ENCODE measurements at regions not wholly inside any gene's neighbourhood (a gene's known extent, or its start where the extent isn't known, plus 50 kb on each side); places are given as distances from the start of the nearest gene placed in this dataset.
A peak's percentile ranks its signal among the peaks of the same experiment; 100 is the strongest.
"Not testable (repeated sequence)": the region's sequence is repeated elsewhere in the genome, so short reads cannot be mapped to it uniquely, and the experiment has no call there.

GRCh38 chrX:63281465-63281864 is 69.7 kb downstream of the SPIN4 start:
- Histone ChIP-seq H3K36me3 (no peaks in the 10 kb centered on the region), H3K4me1 (no peaks in the 10 kb centered on the region), H3K27ac (no peak overlapping the region), H3K27me3 (no peaks in the 10 kb centered on the region), H3K9me3 (no peaks in the 10 kb centered on the region), H3K4me3 (no peak overlapping the region)
- 73 to 81% methylated on average over 3 to 6 of the region's 6 CpGs for WGBS, 2 donors
- ATAC-seq (ENCODE audit: low FRiP score in 2 of 2): no peak
- no peak for DNase-seq
- no peak for TF ChIP-seq POLR2A (IDR thresholded peaks at IDR 0.05)

- H3K36me3 ChIP-seq; H3K27ac ChIP-seq; H3K9me3 ChIP-seq; H3K27me3 ChIP-seq; H3K4me3 ChIP-seq; ATAC-seq (ENCODE audit: low FRiP score in 2 of 2); H3K4me1 ChIP-seq; DNase-seq: not testable (repeated sequence)
- 84 to 100% methylated on average over 2 to 3 of the region's 3 CpGs for WGBS, 2 donors
Observed at GRCh38 chrX:63277394-63277793, 73.7 kb downstream of the SPIN4 start.

DNA sequence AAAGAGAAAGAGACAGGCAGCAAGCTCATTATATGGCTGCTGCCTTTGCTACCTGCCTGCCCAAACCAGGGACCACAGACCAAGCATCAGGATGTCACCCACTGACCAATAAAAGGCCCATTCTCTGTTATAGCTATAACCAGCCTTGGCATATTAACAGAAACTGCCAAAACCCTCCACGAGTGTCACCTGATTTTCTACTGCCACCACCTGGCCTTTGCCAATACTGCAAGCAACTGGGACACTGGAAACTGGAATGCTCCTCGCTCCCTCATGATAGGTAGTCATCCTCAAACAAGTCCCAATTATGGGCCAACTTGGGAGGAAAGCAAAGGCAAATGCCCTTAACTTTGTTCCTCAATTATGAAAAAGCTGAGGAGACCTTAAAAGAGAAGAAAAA is 76.0 kb downstream of the SPIN4 start:
- H3K4me3 ChIP-seq: no peak overlapping the region
- H3K27ac ChIP-seq: no peak overlapping the region
- no peaks in the 10 kb centered on the region for H3K36me3 ChIP-seq
- no peaks in the 10 kb centered on the region for H3K27me3 ChIP-seq
- H3K9me3 ChIP-seq: no peaks in the 10 kb centered on the region
- WGBS, 2 donors: 32 to 100% methylated on average over 1 to 2 of the region's 2 CpGs
- DNase-seq (no peak), ATAC-seq (ENCODE audit: low FRiP score in 2 of 2) (peak in 1 of 2 donors; percentile 50)
- no peaks in the 10 kb centered on the region for H3K4me1 ChIP-seq
- TF ChIP-seq CTCF (IDR thresholded peaks at IDR 0.05): peak in 3 of 6 experiments; percentile 33 to 54 (median 34)
- no peak for TF ChIP-seq EP300 (IDR thresholded peaks at IDR 0.05)

- Histone ChIP-seq H3K36me3 (no peaks in the 10 kb centered on the region), H3K27me3 (no peaks in the 10 kb centered on the region), H3K9me3 (no peaks in the 10 kb centered on the region), H3K4me3 (no peak overlapping the region), H3K4me1 (no peaks in the 10 kb centered on the region), H3K27ac (no peak overlapping the region)
- DNase-seq (no peak), ATAC-seq (ENCODE audit: low FRiP score in 2 of 2) (no peak)
- TF ChIP-seq POLR2AphosphoS5 (IDR thresholded peaks at IDR 0.05) (no peak), EP300 (IDR thresholded peaks at IDR 0.05) (no peak), POLR2A (IDR thresholded peaks at IDR 0.05) (no peak), CTCF (IDR thresholded peaks at IDR 0.05) (no peak)
- WGBS, 2 donors: 90 to 92% methylated on average over 8 of the region's 8 CpGs
Observed at GRCh38 chrX:63270873-63271272, 80.3 kb downstream of the SPIN4 start.

DNA sequence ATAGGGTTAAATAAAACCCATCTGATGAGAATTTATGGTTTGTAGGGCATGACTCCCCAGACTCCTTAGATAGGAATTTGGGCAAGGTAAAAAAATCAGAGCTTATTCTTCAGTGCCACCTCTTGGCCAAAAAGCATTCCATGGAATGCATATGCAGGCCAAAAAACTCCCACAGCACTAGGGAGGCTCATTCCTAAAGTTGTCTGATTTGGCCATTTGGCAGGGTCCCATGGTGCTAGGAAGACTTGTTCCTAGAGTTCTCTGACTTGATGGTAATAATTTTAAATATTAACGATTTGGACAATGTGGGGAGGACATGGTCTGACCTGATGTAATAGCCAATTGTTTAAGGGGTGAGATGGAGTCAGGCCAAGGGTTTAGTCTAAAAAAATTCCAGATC is 93.0 kb downstream of the SPIN4 start:
- H3K36me3 ChIP-seq: no peaks in the 10 kb centered on the region
- no peaks in the 10 kb centered on the region for H3K27me3 ChIP-seq
- H3K27ac ChIP-seq: no peak overlapping the region
- TF ChIP-seq POLR2AphosphoS5 (IDR thresholded peaks at IDR 0.05): no peak
- TF ChIP-seq EP300 (IDR thresholded peaks at IDR 0.05): no peak
- no peak for ATAC-seq (ENCODE audit: low FRiP score in 2 of 2)
- WGBS, 2 donors: 63 to 85% methylated on average over 1 of the region's 1 CpG
- H3K4me1 ChIP-seq: no peaks in the 10 kb centered on the region
- no peaks in the 10 kb centered on the region for H3K9me3 ChIP-seq
- H3K4me3 ChIP-seq: no peak overlapping the region
- DNase-seq: no peak

GRCh38 chrX:63250253-63250868 is 100.8 kb downstream of the SPIN4 start:
- peak; percentile 53 to 92 for ATAC-seq (ENCODE audit: low FRiP score in 2 of 2)
- no peaks in the 10 kb centered on the region for H3K9me3 ChIP-seq
- no peak for DNase-seq
- no peak overlapping the region for H3K27ac ChIP-seq
- no peak for TF ChIP-seq EP300 (IDR thresholded peaks at IDR 0.05)
- TF ChIP-seq POLR2AphosphoS5 (IDR thresholded peaks at IDR 0.05): no peak
- peak; percentile 70 to 88 (median 86) for TF ChIP-seq CTCF (IDR thresholded peaks at IDR 0.05)
- 32% methylated on average over 3 of the region's 3 CpGs for WGBS, 2 donors
- no peaks in the 10 kb centered on the region for H3K4me1 ChIP-seq
- H3K27me3 ChIP-seq: no peaks in the 10 kb centered on the region
- no peak overlapping the region for H3K4me3 ChIP-seq
- H3K36me3 ChIP-seq: no peaks in the 10 kb centered on the region

- no CpG with 5 or more reads among the region's 2 CpGs for WGBS, 2 donors
- H3K4me3 ChIP-seq; H3K36me3 ChIP-seq; H3K9me3 ChIP-seq; H3K4me1 ChIP-seq; H3K27ac ChIP-seq; H3K27me3 ChIP-seq; ATAC-seq (ENCODE audit: low FRiP score in 2 of 2); DNase-seq: not testable (repeated sequence)
Observed at GRCh38 chrX:63242689-63243088, 108.4 kb downstream of the SPIN4 start.

GRCh38 chrX:63235963-63236362 is 115.2 kb downstream of the SPIN4 start:
- not testable (repeated sequence) for H3K9me3 ChIP-seq, H3K27ac ChIP-seq, H3K4me3 ChIP-seq, DNase-seq, H3K4me1 ChIP-seq, H3K27me3 ChIP-seq, H3K36me3 ChIP-seq
- WGBS, 2 donors: no CpG with 5 or more reads among the region's 2 CpGs
- ATAC-seq (ENCODE audit: low FRiP score in 2 of 2): peak in 1 of 2 donors; percentile 68

- WGBS, 2 donors: no CpG with 5 or more reads among the region's 10 CpGs
- H3K4me1 ChIP-seq; ATAC-seq (ENCODE audit: low FRiP score in 2 of 2); H3K36me3 ChIP-seq; H3K9me3 ChIP-seq; H3K27me3 ChIP-seq; H3K4me3 ChIP-seq; DNase-seq; H3K27ac ChIP-seq: not testable (repeated sequence)
Observed at GRCh38 chrX:63233013-63233412, 118.1 kb downstream of the SPIN4 start.

GRCh38 chrX:63218202-63218601 is 132.9 kb downstream of the SPIN4 start:
- DNase-seq; H3K4me3 ChIP-seq; H3K36me3 ChIP-seq; H3K4me1 ChIP-seq; H3K27ac ChIP-seq; ATAC-seq (ENCODE audit: low FRiP score in 2 of 2); H3K27me3 ChIP-seq; H3K9me3 ChIP-seq: not testable (repeated sequence)
- no CpG with 5 or more reads among the region's 1 CpG for whole genome bisulfite sequencing, 2 donors

Data from upper lobe of left lung (tissue), 6 donors.